GM12878 (cell line): ENCODE measurements at regions not wholly inside any gene's neighbourhood (a gene's known extent, or its start where the extent isn't known, plus 50 kb on each side); places are given as distances from the start of the nearest gene placed in this dataset.

Experiments
- ATAC-seq: fragments of 200-7000 bp; cut with Tn5 transposase; 3 replicates; pipeline ENCODE4 v1.9.1; 2020; ENCODE audit warnings: mild to moderate bottlenecking, moderate library complexity
- BruUV-seq: library from RNA; stranded (reverse); fragments of 400-500 nt; replicated peaks from 2 replicates; lab custom pipeline; 2021; lab: Mats Ljungman, UMichigan
- CTCF ChIA-PET: fragments of 300-600 bp; sonication (Branson Sonifier 250); formaldehyde crosslinking; extraction: SDS; loops from one replicate; lab custom pipeline; 2021; ENCODE audit warnings: inconsistent platforms; lab: Yijun Ruan, JAX
- POLR2A ChIA-PET: fragments of 350-600 bp; formaldehyde crosslinking; extraction: SDS; loops from one replicate; lab custom pipeline; 2021; ENCODE audit warnings: inconsistent platforms; lab: Charles Lee
- RAD21 ChIA-PET: fragments of 300-600 bp; sonication (Branson Sonifier 250); formaldehyde crosslinking; loops from one replicate; lab custom pipeline; 2023; ENCODE audit warnings: antibody characterized with exemption; ENCODE audit not compliant: unreplicated experiment; lab: Charles Lee
- SMC1A ChIA-PET: fragments of 300-600 bp; sonication (Branson Sonifier 250); formaldehyde crosslinking; loops from one replicate; lab custom pipeline; 2023; ENCODE audit not compliant: unreplicated experiment, uncharacterized antibody; lab: Charles Lee
- DNase-seq: peaks from one replicate; pipeline ENCODE4 v3.0.0-alpha.2; 2011; ENCODE audit warnings: low read depth, low spot score
- FAIRE-seq: peaks from 3 replicates; lab custom pipeline; 2011; peaks lifted over from hg19 to GRCh38; lab: Jason Lieb, UNC
- H2AFZ ChIP-seq: 2 replicates; pipeline ENCODE4 v1.6.0; 2011; ENCODE audit warnings: low read depth, low read length, control low read depth; ENCODE audit not compliant: control insufficient read depth
- H3K27ac ChIP-seq: 2 replicates; pipeline ENCODE4 v1.5.1; 2011; ENCODE audit warnings: control low read depth; ENCODE audit not compliant: control insufficient read depth, insufficient read depth
- H3K27me3 ChIP-seq, 2 experiments: replicated peaks in 1 of 2; 2 replicates each; pipeline versions ENCODE4 v1.6.0 to v1.6.1; 2011; ENCODE audit warnings: low read length in 1 of 2; ENCODE audit not compliant: control insufficient read depth in 2 of 2, insufficient read depth in 2 of 2
- H3K36me3 ChIP-seq, 2 experiments: 2 replicates each; pipeline ENCODE4 v1.5.1; 2011; ENCODE audit warnings: low read length in 1 of 2; ENCODE audit not compliant: control insufficient read depth in 2 of 2, insufficient read depth in 2 of 2
- H3K4me1 ChIP-seq: 2 replicates; pipeline ENCODE4 v1.6.1; 2011; ENCODE audit warnings: mild to moderate bottlenecking, low read length, moderate library complexity, mixed read lengths; ENCODE audit not compliant: control insufficient read depth, insufficient read depth
- H3K4me2 ChIP-seq: 2 replicates; pipeline ENCODE4 v1.6.0; 2011; ENCODE audit warnings: control low read depth; ENCODE audit not compliant: control insufficient read depth, insufficient read depth
- H3K4me3 ChIP-seq: fragments of 200-600 bp; sonication (generic); 2 replicates; pipeline ENCODE4 v1.5.1; 2016
- H3K79me2 ChIP-seq: 2 replicates; pipeline ENCODE4 v1.6.0; 2011; ENCODE audit warnings: low read length; ENCODE audit not compliant: control insufficient read depth, insufficient read depth
- H3K9ac ChIP-seq: 2 replicates; pipeline ENCODE4 v1.8.0; 2011; ENCODE audit warnings: low read length, control low read depth, mixed read lengths; ENCODE audit not compliant: control insufficient read depth, insufficient read depth
- H3K9me3 ChIP-seq: replicated peaks from 3 replicates; pipeline ENCODE4 v1.5.1; 2011; ENCODE audit warnings: mild to moderate bottlenecking, low read length; ENCODE audit not compliant: control insufficient read depth, insufficient read depth
- H4K20me1 ChIP-seq: 2 replicates; pipeline ENCODE4 v1.6.0; 2011; ENCODE audit not compliant: control insufficient read depth, insufficient read depth
- CBX3 ChIP-seq: fragments of 200-600 bp; sonication (generic); IDR thresholded peaks from 2 replicates; pipeline ENCODE4 v1.6.1; 2016; ENCODE audit warnings: low read depth, borderline replicate concordance
- E2F8 ChIP-seq: fragments of 450-650 bp; IDR thresholded peaks from 2 replicates; pipeline ENCODE4 v1.6.1; 2018; ENCODE audit warnings: mild to moderate bottlenecking, low read depth, moderate library complexity; ENCODE audit not compliant: partially characterized antibody
- EGR1 ChIP-seq, 2 experiments: IDR thresholded peaks; 1 replicate in 1 of 2; 2 replicates in 1 of 2; pipeline ENCODE4 v1.6.1; 2011 to 2012; ENCODE audit warnings: low read depth in 2 of 2, low read length in 2 of 2, borderline replicate concordance in 1 of 2, mild to moderate bottlenecking in 1 of 2, moderate library complexity in 1 of 2
- JUND ChIP-seq: IDR thresholded peaks from 2 replicates; pipeline ENCODE4 v1.6.1; 2012; ENCODE audit warnings: low read depth, mild to moderate bottlenecking, low read length, improper control_type of control experiment, moderate library complexity
- MYB ChIP-seq: fragments of 150-350 bp; IDR thresholded peaks from 2 replicates; pipeline ENCODE4 v1.6.1; 2014; ENCODE audit warnings: mild to moderate bottlenecking, low read depth, low read length, borderline replicate concordance
- NFIC ChIP-seq: IDR thresholded peaks from 2 replicates; pipeline ENCODE4 v1.6.1; 2012; ENCODE audit warnings: low read depth, mild to moderate bottlenecking, inconsistent platforms, low read length, moderate library complexity
- NFXL1 ChIP-seq: fragments of 450-650 bp; IDR thresholded peaks from 2 replicates; pipeline ENCODE4 v1.6.1; 2017; ENCODE audit warnings: antibody characterized with exemption, mild to moderate bottlenecking, borderline replicate concordance
- PML ChIP-seq: IDR thresholded peaks from 2 replicates; pipeline ENCODE4 v1.6.1; 2012; ENCODE audit warnings: low read length, inconsistent platforms
- RFX5 ChIP-seq: IDR thresholded peaks from 2 replicates; pipeline ENCODE4 v1.6.1; 2011; ENCODE audit warnings: low read depth, low read length, improper control_type of control experiment
- RUNX3 ChIP-seq: IDR thresholded peaks from 2 replicates; pipeline ENCODE4 v1.6.1; 2012; ENCODE audit warnings: low read length, inconsistent platforms
- SREBF2 ChIP-seq: IDR thresholded peaks from 2 replicates; pipeline ENCODE4 v1.6.1; 2012; ENCODE audit warnings: mild to moderate bottlenecking, low read length
- SRF ChIP-seq, 2 experiments: IDR thresholded peaks; 2 replicates each; pipeline ENCODE4 v1.6.1; 2011; ENCODE audit warnings: low read depth in 2 of 2, low read length in 2 of 2, mild to moderate bottlenecking in 1 of 2, moderate library complexity in 1 of 2
- TAF1 ChIP-seq: IDR thresholded peaks from 2 replicates; pipeline ENCODE4 v1.6.1; 2011; ENCODE audit warnings: mild to moderate bottlenecking, low read depth, low read length, borderline replicate concordance
- TCF3 ChIP-seq: IDR thresholded peaks from 2 replicates; pipeline ENCODE4 v1.6.1; 2012; ENCODE audit warnings: low read depth, mild to moderate bottlenecking, low read length, borderline replicate concordance; ENCODE audit not compliant: insufficient read depth
- ZBTB33 ChIP-seq: fragments of 450-650 bp; IDR thresholded peaks from 2 replicates; pipeline ENCODE4 v1.6.1; 2017; ENCODE audit warnings: mild to moderate bottlenecking
- ZBTB40 ChIP-seq: fragments of 450-650 bp; IDR thresholded peaks from 2 replicates; pipeline ENCODE4 v1.6.1; 2016; ENCODE audit warnings: mild to moderate bottlenecking, moderate library complexity, borderline replicate concordance
- WGBS: methylation state at CpG from one replicate; pipeline ENCODE4 v1.1.6; 2016; ENCODE audit warnings: low lambda C conversion rate; ENCODE audit not compliant: insufficient replicate concordance, insufficient coverage; ENCODE audit errors: missing lambda C conversion rate; 5-methylcytosine and 5-hydroxymethylcytosine counted together
- in situ Hi-C: fragments of 300-500 bp; cut with MboI; formaldehyde crosslinking; loops from 9 replicates; pipeline ENCODE4 v1.14.3; 2018; ENCODE audit warnings: mixed read lengths
- intact Hi-C: fragments of 100-400 bp; cut with micrococcal nuclease; formaldehyde crosslinking; loops from one replicate; pipeline ENCODE4 v1.14.2; 2022; ENCODE audit not compliant: unreplicated experiment
- TF ChIP-seq, protein P1 (sequence below): IDR thresholded peaks from 2 replicates; pipeline ENCODE4 v1.6.1; 2011; ENCODE audit warnings: low read depth, mild to moderate bottlenecking, low read length, moderate library complexity, borderline replicate concordance; ENCODE audit errors: extremely low read depth

GRCh38 chr6:168948002-168948401, 305.6 kb downstream of the THBS2 start:
- SMC1A ChIA-PET, result no interaction called here
- intact Hi-C loops (no loop called here), in situ Hi-C loops (no loop called here)
- Histone ChIP-seq H3K9ac (no peak overlapping the region), H3K4me2 (no peak overlapping the region), H3K4me3 (no peak overlapping the region), H3K79me2 (no peaks in the 10 kb centered on the region), H3K36me3 (no peaks in the 10 kb centered on the region), H3K9me3 (no peaks in the 10 kb centered on the region), H4K20me1 (no peaks in the 10 kb centered on the region), H3K4me1 (no peaks in the 10 kb centered on the region), H3K27ac (no peak overlapping the region), H2AFZ (no peak overlapping the region), H3K27me3 (no peaks in the 10 kb centered on the region)
- ATAC-seq (no peak), DNase-seq (no peak), FAIRE-seq (no peak)
- WGBS, result 6% methylated on average over 6 of the region's 6 CpGs
- BruUV-seq, result no TSS peak
- CTCF ChIA-PET, result no interaction called here
- RAD21 ChIA-PET, result no interaction called here
- POLR2A ChIA-PET, result no interaction called here
- TF ChIP-seq SRF (IDR thresholded peaks at IDR 0.05; ENCODE audit: low read depth in 2 of 2, low read length in 2 of 2), result no peak
- TF ChIP-seq, protein P1, sequence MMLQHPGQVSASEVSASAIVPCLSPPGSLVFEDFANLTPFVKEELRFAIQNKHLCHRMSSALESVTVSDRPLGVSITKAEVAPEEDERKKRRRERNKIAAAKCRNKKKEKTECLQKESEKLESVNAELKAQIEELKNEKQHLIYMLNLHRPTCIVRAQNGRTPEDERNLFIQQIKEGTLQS, result no peak
- no peak for TF ChIP-seq E2F8
- TF ChIP-seq ZBTB40, result no peak
- TF ChIP-seq RUNX3, result no peak
- TF ChIP-seq RFX5, result no peak
- no peak for TF ChIP-seq MYB
- no peak for TF ChIP-seq TAF1
- no peak for TF ChIP-seq JUND
- TF ChIP-seq PML, result no peak
- TF ChIP-seq SREBF2, result no peak
- TF ChIP-seq EGR1 (IDR thresholded peaks at IDR 0.05; ENCODE audit: borderline replicate concordance in 1 of 2, low read depth in 2 of 2, low read length in 2 of 2), result no peak
- TF ChIP-seq ZBTB33, result no peak
- no peak for TF ChIP-seq NFXL1
- TF ChIP-seq NFIC, result no peak
- no peak for TF ChIP-seq TCF3
- TF ChIP-seq CBX3, result no peak
